ENCODE measurements at regions not wholly inside any gene's neighbourhood (a gene's known extent, or its start where the extent isn't known, plus 50 kb on each side); places are given as distances from the start of the nearest gene placed in this dataset.

DNA sequence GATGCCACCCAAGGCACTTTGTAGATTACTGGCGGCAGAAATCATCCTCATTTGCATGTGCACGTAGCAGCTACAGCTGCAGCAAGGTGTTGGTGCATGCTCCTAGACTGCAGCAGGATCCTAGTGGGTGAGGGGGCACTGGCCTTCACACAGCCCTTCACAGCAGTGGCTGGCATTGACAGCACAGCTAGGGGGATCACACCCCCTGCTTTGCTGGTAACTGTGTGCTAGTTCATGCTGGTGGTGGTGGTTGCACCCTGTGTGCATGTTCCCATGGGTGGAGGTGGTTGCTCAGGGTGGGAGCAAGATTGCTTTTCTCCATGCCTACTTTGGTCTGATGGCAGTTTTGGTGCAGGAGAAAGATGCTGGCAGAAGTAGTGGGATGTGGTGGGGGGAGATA is 1695.1 kb upstream of the CDH6 start:
- H3K23ac ChIP-seq (ENCODE audit: insufficient read length) = no peak overlapping the region
- no peak overlapping the region for H3K18ac ChIP-seq (ENCODE audit: extremely low read depth, low read length)
- H3K4me1 ChIP-seq (replicated peaks in 1 of 4; ENCODE audit: control insufficient read depth in 3 of 4, insufficient read depth in 4 of 4, low read length in 3 of 4) = no peaks in the 10 kb centered on the region
- ChIA-PET POLR2A (ENCODE audit: partially characterized antibody) (no interaction called here), CTCF (ENCODE audit: partially characterized antibody) (no interaction called here)
- H2BK20ac ChIP-seq (ENCODE audit: low read length) = no peak overlapping the region; the same call in 1 of the 2 replicates
- H3K9me3 ChIP-seq (ENCODE audit: insufficient read depth in 2 of 2, low read depth in 1 of 2, low read length in 1 of 2) = peaks cover 3 to 6% of the 10 kb centered on the region in 2 experiments; a peak in 2 of 4 replicates
- no peak overlapping the region for H2AK5ac ChIP-seq (ENCODE audit: low read depth, low read length)
- H2BK120ac ChIP-seq (replicated peaks; ENCODE audit: low read depth, low read length) = no peak overlapping the region
- DNase-seq (ENCODE audit: low read depth in 1 of 2, low spot score in 2 of 2) (no peak), FAIRE-seq (no peak)
- no peak overlapping the region for H3K27ac ChIP-seq (ENCODE audit: low read depth, low read length)
- no peak overlapping the region for H3K14ac ChIP-seq (ENCODE audit: insufficient read length)
- no peaks in the 10 kb centered on the region for H3K79me1 ChIP-seq (ENCODE audit: low read depth, low read length)
- no peaks in the 10 kb centered on the region for H3K23me2 ChIP-seq (ENCODE audit: low read depth, low read length)
- H4K5ac ChIP-seq (ENCODE audit: insufficient read length, low read depth, low read length) = no peak overlapping the region
- H4K91ac ChIP-seq (replicated peaks; ENCODE audit: insufficient read length, low read length) = peak overlapping the region; percentile 80
- 94% methylated on average over 2 of the region's 2 CpGs; no CpG with 5 or more reads in 1 of the 2 experiments for WGBS, 2 experiments (ENCODE audit: extremely low coverage in 1 of 2, insufficient coverage in 1 of 2, insufficient read length in 1 of 2, insufficient replicate concordance in 2 of 2, low coverage in 1 of 2, low lambda C conversion rate in 2 of 2, missing lambda C conversion rate in 1 of 2)
- H2BK12ac ChIP-seq (ENCODE audit: low read depth, low read length) = no peak overlapping the region
- H2AFZ ChIP-seq (ENCODE audit: low read length) = no peak overlapping the region
- H3K36me3 ChIP-seq (ENCODE audit: control insufficient read depth in 2 of 4, insufficient read depth in 4 of 4, low read length in 3 of 4) = no peaks in the 10 kb centered on the region
- no peaks in the 10 kb centered on the region for H3K27me3 ChIP-seq (replicated peaks in 1 of 4; ENCODE audit: control insufficient read depth in 3 of 4, extremely low read depth in 1 of 4, insufficient read depth in 3 of 4, low read length in 3 of 4)
- H3K9ac ChIP-seq (replicated peaks in 1 of 4; ENCODE audit: extremely low read depth in 1 of 4, low read depth in 3 of 4, low read length in 3 of 4) = no peak overlapping the region
- no peak overlapping the region for H2BK15ac ChIP-seq (ENCODE audit: low read length)
- H3K56ac ChIP-seq (replicated peaks; ENCODE audit: insufficient read length, low read depth, low read length) = no peak overlapping the region
- H3K4me3 ChIP-seq (ENCODE audit: extremely low read depth in 1 of 4, insufficient read depth in 2 of 4, low read depth in 3 of 4, low read length in 4 of 4) = no peak overlapping the region
- H3K4me2 ChIP-seq (ENCODE audit: insufficient read depth in 1 of 2, low read depth in 2 of 2, low read length in 2 of 2) = no peak overlapping the region
- no peaks in the 10 kb centered on the region for H3K79me2 ChIP-seq (ENCODE audit: control insufficient read depth in 1 of 2, insufficient read depth in 2 of 2, low read length in 2 of 2)
- H4K20me1 ChIP-seq (replicated peaks in 1 of 2; ENCODE audit: control insufficient read depth in 1 of 2, insufficient read depth in 2 of 2, low read length in 2 of 2) = no peaks in the 10 kb centered on the region
- H4K8ac ChIP-seq (ENCODE audit: extremely low read depth, insufficient read depth, low read length) = no peak overlapping the region
- H3K4ac ChIP-seq (replicated peaks; ENCODE audit: insufficient read length, low read depth, low read length) = peak overlapping the region; percentile 53
- H2BK5ac ChIP-seq (ENCODE audit: low read depth, low read length) = no peak overlapping the region; the same call in 1 of the 2 replicates
- TF ChIP-seq, protein P1, sequence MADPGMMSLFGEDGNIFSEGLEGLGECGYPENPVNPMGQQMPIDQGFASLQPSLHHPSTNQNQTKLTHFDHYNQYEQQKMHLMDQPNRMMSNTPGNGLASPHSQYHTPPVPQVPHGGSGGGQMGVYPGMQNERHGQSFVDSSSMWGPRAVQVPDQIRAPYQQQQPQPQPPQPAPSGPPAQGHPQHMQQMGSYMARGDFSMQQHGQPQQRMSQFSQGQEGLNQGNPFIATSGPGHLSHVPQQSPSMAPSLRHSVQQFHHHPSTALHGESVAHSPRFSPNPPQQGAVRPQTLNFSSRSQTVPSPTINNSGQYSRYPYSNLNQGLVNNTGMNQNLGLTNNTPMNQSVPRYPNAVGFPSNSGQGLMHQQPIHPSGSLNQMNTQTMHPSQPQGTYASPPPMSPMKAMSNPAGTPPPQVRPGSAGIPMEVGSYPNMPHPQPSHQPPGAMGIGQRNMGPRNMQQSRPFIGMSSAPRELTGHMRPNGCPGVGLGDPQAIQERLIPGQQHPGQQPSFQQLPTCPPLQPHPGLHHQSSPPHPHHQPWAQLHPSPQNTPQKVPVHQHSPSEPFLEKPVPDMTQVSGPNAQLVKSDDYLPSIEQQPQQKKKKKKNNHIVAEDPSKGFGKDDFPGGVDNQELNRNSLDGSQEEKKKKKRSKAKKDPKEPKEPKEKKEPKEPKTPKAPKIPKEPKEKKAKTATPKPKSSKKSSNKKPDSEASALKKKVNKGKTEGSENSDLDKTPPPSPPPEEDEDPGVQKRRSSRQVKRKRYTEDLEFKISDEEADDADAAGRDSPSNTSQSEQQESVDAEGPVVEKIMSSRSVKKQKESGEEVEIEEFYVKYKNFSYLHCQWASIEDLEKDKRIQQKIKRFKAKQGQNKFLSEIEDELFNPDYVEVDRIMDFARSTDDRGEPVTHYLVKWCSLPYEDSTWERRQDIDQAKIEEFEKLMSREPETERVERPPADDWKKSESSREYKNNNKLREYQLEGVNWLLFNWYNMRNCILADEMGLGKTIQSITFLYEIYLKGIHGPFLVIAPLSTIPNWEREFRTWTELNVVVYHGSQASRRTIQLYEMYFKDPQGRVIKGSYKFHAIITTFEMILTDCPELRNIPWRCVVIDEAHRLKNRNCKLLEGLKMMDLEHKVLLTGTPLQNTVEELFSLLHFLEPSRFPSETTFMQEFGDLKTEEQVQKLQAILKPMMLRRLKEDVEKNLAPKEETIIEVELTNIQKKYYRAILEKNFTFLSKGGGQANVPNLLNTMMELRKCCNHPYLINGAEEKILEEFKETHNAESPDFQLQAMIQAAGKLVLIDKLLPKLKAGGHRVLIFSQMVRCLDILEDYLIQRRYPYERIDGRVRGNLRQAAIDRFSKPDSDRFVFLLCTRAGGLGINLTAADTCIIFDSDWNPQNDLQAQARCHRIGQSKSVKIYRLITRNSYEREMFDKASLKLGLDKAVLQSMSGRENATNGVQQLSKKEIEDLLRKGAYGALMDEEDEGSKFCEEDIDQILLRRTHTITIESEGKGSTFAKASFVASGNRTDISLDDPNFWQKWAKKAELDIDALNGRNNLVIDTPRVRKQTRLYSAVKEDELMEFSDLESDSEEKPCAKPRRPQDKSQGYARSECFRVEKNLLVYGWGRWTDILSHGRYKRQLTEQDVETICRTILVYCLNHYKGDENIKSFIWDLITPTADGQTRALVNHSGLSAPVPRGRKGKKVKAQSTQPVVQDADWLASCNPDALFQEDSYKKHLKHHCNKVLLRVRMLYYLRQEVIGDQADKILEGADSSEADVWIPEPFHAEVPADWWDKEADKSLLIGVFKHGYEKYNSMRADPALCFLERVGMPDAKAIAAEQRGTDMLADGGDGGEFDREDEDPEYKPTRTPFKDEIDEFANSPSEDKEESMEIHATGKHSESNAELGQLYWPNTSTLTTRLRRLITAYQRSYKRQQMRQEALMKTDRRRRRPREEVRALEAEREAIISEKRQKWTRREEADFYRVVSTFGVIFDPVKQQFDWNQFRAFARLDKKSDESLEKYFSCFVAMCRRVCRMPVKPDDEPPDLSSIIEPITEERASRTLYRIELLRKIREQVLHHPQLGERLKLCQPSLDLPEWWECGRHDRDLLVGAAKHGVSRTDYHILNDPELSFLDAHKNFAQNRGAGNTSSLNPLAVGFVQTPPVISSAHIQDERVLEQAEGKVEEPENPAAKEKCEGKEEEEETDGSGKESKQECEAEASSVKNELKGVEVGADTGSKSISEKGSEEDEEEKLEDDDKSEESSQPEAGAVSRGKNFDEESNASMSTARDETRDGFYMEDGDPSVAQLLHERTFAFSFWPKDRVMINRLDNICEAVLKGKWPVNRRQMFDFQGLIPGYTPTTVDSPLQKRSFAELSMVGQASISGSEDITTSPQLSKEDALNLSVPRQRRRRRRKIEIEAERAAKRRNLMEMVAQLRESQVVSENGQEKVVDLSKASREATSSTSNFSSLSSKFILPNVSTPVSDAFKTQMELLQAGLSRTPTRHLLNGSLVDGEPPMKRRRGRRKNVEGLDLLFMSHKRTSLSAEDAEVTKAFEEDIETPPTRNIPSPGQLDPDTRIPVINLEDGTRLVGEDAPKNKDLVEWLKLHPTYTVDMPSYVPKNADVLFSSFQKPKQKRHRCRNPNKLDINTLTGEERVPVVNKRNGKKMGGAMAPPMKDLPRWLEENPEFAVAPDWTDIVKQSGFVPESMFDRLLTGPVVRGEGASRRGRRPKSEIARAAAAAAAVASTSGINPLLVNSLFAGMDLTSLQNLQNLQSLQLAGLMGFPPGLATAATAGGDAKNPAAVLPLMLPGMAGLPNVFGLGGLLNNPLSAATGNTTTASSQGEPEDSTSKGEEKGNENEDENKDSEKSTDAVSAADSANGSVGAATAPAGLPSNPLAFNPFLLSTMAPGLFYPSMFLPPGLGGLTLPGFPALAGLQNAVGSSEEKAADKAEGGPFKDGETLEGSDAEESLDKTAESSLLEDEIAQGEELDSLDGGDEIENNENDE (IDR thresholded peaks at IDR 0.05; ENCODE audit: insufficient replicate concordance, low read length) = no peak

All from H1 (cell line).